Right atrium auricular region (tissue), 2 donors: ENCODE measurements at regions not wholly inside any gene's neighbourhood (a gene's known extent, or its start where the extent isn't known, plus 50 kb on each side); places are given as distances from the start of the nearest gene placed in this dataset.

Source experiments
- DNase-seq: peaks from one replicate; pipeline ENCODE4 v3.0.0-alpha.2; 2019; ENCODE audit warnings: low spot score
- H3K27ac ChIP-seq, 2 donors: fragments of 200-600 bp; sonication (generic); 1 replicate in 1 of 2; 2 replicates in 1 of 2; pipeline ENCODE4 v1.5.1; 2016 to 2019
- H3K27me3 ChIP-seq, 2 donors: fragments of 200-600 bp; sonication (generic); one replicate each; pipeline versions ENCODE4 v1.5.1 to v1.6.0; 2017 to 2019
- H3K36me3 ChIP-seq: fragments of 200-600 bp; sonication (generic); one replicate; pipeline ENCODE4 v1.5.1; 2016
- H3K4me1 ChIP-seq, 2 donors: fragments of 200-600 bp; sonication (generic); one replicate each; pipeline versions ENCODE4 v1.5.1 to v1.6.0; 2017 to 2019
- H3K4me3 ChIP-seq, 2 donors: fragments of 200-600 bp; sonication (generic); 1 replicate in 1 of 2; 2 replicates in 1 of 2; pipeline ENCODE4 v1.5.1; 2017 to 2019; ENCODE audit warnings: mild to moderate bottlenecking in 1 of 2, moderate library complexity in 1 of 2
- H3K9me3 ChIP-seq, 2 donors: fragments of 200-600 bp; sonication (generic); one replicate each; pipeline ENCODE4 v1.5.1; 2019
- CTCF ChIP-seq, 2 donors: fragments of 200-600 bp; sonication (generic); IDR thresholded peaks; one replicate each; pipeline ENCODE4 v1.5.1; 2019; ENCODE audit warnings: antibody characterized with exemption in 2 of 2

- DNase-seq = no peak
- H3K9me3 ChIP-seq = no peaks in the 10 kb centered on the region
- H3K27ac ChIP-seq = no peak overlapping the region
- no peaks in the 10 kb centered on the region for H3K27me3 ChIP-seq
- TF ChIP-seq CTCF (IDR thresholded peaks at IDR 0.05) = no peak
- no peaks in the 10 kb centered on the region for H3K4me1 ChIP-seq
- no peaks in the 10 kb centered on the region for H3K36me3 ChIP-seq
- H3K4me3 ChIP-seq = no peak overlapping the region
These were observed 1153.0 kb upstream of the TENM4 start for GRCh38 chr11:80593648-80594374.

- no peak for TF ChIP-seq CTCF (IDR thresholded peaks at IDR 0.05)
- no peak for DNase-seq
- no peaks in the 10 kb centered on the region for H3K4me1 ChIP-seq
- no peak overlapping the region for H3K27ac ChIP-seq
- H3K36me3 ChIP-seq = no peaks in the 10 kb centered on the region
- no peak overlapping the region for H3K4me3 ChIP-seq
- no peaks in the 10 kb centered on the region for H3K27me3 ChIP-seq
- no peaks in the 10 kb centered on the region for H3K9me3 ChIP-seq
These were observed 1151.7 kb upstream of the TENM4 start for GRCh38 chr11:80592546-80592945.

- Histone ChIP-seq H3K27ac (no peak overlapping the region), H3K4me1 (no peaks in the 10 kb centered on the region), H3K9me3 (no peaks in the 10 kb centered on the region), H3K4me3 (no peak overlapping the region), H3K36me3 (no peaks in the 10 kb centered on the region), H3K27me3 (no peaks in the 10 kb centered on the region)
- DNase-seq = no peak
- TF ChIP-seq CTCF (IDR thresholded peaks at IDR 0.05) = no peak
These were observed 1147.1 kb upstream of the TENM4 start for GRCh38 chr11:80587906-80588305.

GRCh38 chr11:80586464-80586863 is 1145.6 kb upstream of the TENM4 start:
- Histone ChIP-seq H3K4me3 (no peak overlapping the region), H3K9me3 (no peaks in the 10 kb centered on the region), H3K27me3 (no peaks in the 10 kb centered on the region), H3K36me3 (no peaks in the 10 kb centered on the region), H3K27ac (no peak overlapping the region), H3K4me1 (no peaks in the 10 kb centered on the region)
- no peak for DNase-seq
- no peak for TF ChIP-seq CTCF (IDR thresholded peaks at IDR 0.05)

GRCh38 chr11:80584661-80585060 is 1143.8 kb upstream of the TENM4 start:
- DNase-seq = no peak
- Histone ChIP-seq H3K9me3 (no peaks in the 10 kb centered on the region), H3K27ac (no peak overlapping the region), H3K4me3 (no peak overlapping the region), H3K27me3 (no peaks in the 10 kb centered on the region), H3K36me3 (no peaks in the 10 kb centered on the region), H3K4me1 (no peaks in the 10 kb centered on the region)
- no peak for TF ChIP-seq CTCF (IDR thresholded peaks at IDR 0.05)

- Histone ChIP-seq H3K27ac (no peak overlapping the region), H3K9me3 (no peaks in the 10 kb centered on the region), H3K27me3 (no peaks in the 10 kb centered on the region), H3K36me3 (no peaks in the 10 kb centered on the region), H3K4me1 (no peaks in the 10 kb centered on the region), H3K4me3 (no peak overlapping the region)
- no peak for DNase-seq
- TF ChIP-seq CTCF (IDR thresholded peaks at IDR 0.05) = no peak
These were observed 1129.0 kb upstream of the TENM4 start for GRCh38 chr11:80569832-80570231.
